Fibroblast of villous mesenchyme (primary cell): ENCODE measurements at regions not wholly inside any gene's neighbourhood (a gene's known extent, or its start where the extent isn't known, plus 50 kb on each side); places are given as distances from the start of the nearest gene placed in this dataset.
A peak's percentile ranks its signal among the peaks of the same experiment; 100 is the strongest.
"Not testable (repeated sequence)": the region's sequence is repeated elsewhere in the genome, so short reads cannot be mapped to it uniquely, and the experiment has no call there.

ENCODE experiments used
- DNase-seq: peaks from one replicate; pipeline ENCODE4 v3.0.0-alpha.2; 2010; ENCODE audit warnings: low read depth
- H3K4me3 ChIP-seq: 2 replicates; pipeline ENCODE4 v1.5.1; 2011; ENCODE audit warnings: low read depth, mild to moderate bottlenecking, low read length
- CTCF ChIP-seq: IDR thresholded peaks from 2 replicates; pipeline ENCODE4 v1.5.1; 2012; ENCODE audit warnings: low read depth, mild to moderate bottlenecking, low read length; ENCODE audit not compliant: insufficient read depth

- no peak for TF ChIP-seq CTCF
- peak; percentile 73 for DNase-seq
Measured at GRCh38 chr3:194189243-194189791, 53.4 kb downstream of the HES1 start.

DNA sequence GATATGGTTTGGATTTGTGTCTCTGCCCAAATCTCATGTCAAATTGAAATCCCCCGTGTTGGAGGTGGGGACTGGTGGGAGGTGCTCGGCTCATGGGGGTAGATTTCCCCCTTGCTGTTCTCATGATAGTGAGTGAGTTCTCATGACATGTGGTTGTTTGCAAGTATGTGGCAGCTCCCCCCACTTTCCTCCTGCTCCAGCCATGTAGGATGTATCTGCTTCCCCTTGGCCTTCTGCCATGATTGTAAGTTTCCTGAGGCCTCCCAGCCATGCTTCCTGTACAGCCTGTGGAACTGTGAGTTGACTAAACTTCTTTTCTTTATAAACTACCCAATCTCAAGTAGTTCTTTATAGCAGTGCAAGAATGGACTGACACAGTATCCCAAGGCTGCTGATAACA, 55.9 kb downstream of the HES1 start:
- H3K4me3 ChIP-seq, DNase-seq: not testable (repeated sequence)

More at GRCh38 chr3:194189243-194189791, 53.4 kb downstream of the HES1 start:
- no peak overlapping the region for H3K4me3 ChIP-seq

GRCh38 chr3:194194051-194194756, 58.3 kb downstream of the HES1 start:
- TF ChIP-seq CTCF: no peak
- no peak overlapping the region for H3K4me3 ChIP-seq
- no peak for DNase-seq

DNA sequence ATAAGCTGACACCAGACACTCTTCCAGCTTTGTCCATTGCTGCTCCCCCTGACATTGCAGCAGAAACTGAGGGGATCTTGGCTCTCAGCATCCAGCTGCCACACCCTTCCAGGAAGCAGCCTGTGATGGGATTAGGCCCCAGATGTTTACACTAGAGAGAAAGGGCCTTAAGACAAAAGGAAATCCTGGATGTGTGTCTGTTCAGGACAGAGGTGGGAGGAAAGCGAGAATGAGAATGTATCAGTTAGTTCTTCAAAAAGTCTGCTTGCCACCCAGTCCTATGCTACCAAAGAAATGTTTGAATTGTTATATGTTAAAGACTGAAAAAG, 58.8 kb downstream of the HES1 start:
- TF ChIP-seq CTCF: no peak
- no peak overlapping the region for H3K4me3 ChIP-seq
- DNase-seq: no peak

GRCh38 chr3:194195611-194196010, 59.7 kb downstream of the HES1 start:
- H3K4me3 ChIP-seq: no peak overlapping the region
- DNase-seq: no peak
- TF ChIP-seq CTCF: no peak

GRCh38 chr3:194196876-194197275, 60.9 kb downstream of the HES1 start:
- no peak for DNase-seq
- no peak for TF ChIP-seq CTCF

GRCh38 chr3:194197396-194197960, 61.5 kb downstream of the HES1 start:
- no peak for TF ChIP-seq CTCF
- DNase-seq: no peak

More at GRCh38 chr3:194196876-194197275, 60.9 kb downstream of the HES1 start:
- no peak overlapping the region for H3K4me3 ChIP-seq

More at GRCh38 chr3:194197396-194197960, 61.5 kb downstream of the HES1 start:
- H3K4me3 ChIP-seq: no peak overlapping the region
